Kidney (tissue), 13 donors: ENCODE measurements at regions not wholly inside any gene's neighbourhood (a gene's known extent, or its start where the extent isn't known, plus 50 kb on each side); places are given as distances from the start of the nearest gene placed in this dataset.
"Not testable (repeated sequence)": the region's sequence is repeated elsewhere in the genome, so short reads cannot be mapped to it uniquely, and the experiment has no call there.

Experiments used
- DNase-seq, 5 donors: peaks; one replicate each; pipeline ENCODE4 v3.0.0-alpha.2; 2013 to 2020
- FAIRE-seq: peaks from 2 replicates; lab custom pipeline; 2012; peaks lifted over from hg19 to GRCh38; lab: Jason Lieb, UNC
- H3K27ac ChIP-seq, 2 donors: one replicate each; pipeline ENCODE4 v1.7.0; 2013; ENCODE audit warnings: low read depth in 2 of 2, low read length in 2 of 2, inconsistent platforms in 1 of 2
- H3K27me3 ChIP-seq: one replicate; pipeline ENCODE4 v1.7.1; 2013; ENCODE audit warnings: low read length, inconsistent platforms; ENCODE audit not compliant: control insufficient read depth, insufficient read depth
- H3K36me3 ChIP-seq, 3 donors: one replicate each; pipeline versions ENCODE4 v1.7.0 to v1.7.1; 2013; ENCODE audit warnings: low read length in 3 of 3, control low read depth in 1 of 3, inconsistent platforms in 1 of 3; ENCODE audit not compliant: insufficient read depth in 3 of 3, control insufficient read depth in 2 of 3
- H3K4me1 ChIP-seq, 3 donors: one replicate each; pipeline versions ENCODE4 v1.7.0 to v1.7.1; 2013; ENCODE audit warnings: low read length in 3 of 3, inconsistent platforms in 1 of 3, low read depth in 1 of 3; ENCODE audit not compliant: control insufficient read depth in 2 of 3, insufficient read depth in 2 of 3
- H3K4me3 ChIP-seq, 3 donors: one replicate each; pipeline versions ENCODE4 v1.7.0 to v1.8.1; 2013; ENCODE audit warnings: low read length in 3 of 3, control low read depth in 1 of 3, inconsistent platforms in 1 of 3
- H3K9ac ChIP-seq, 3 donors: one replicate each; pipeline versions ENCODE4 v1.7.0 to v1.7.1; 2013; ENCODE audit warnings: low read length in 3 of 3, control low read depth in 1 of 3, inconsistent platforms in 1 of 3
- H3K9me3 ChIP-seq, 3 donors: one replicate each; pipeline versions ENCODE4 v1.7.0 to v1.7.1; 2013; ENCODE audit warnings: low read length in 3 of 3, control low read depth in 1 of 3, inconsistent platforms in 1 of 3; ENCODE audit not compliant: control insufficient read depth in 2 of 3, insufficient read depth in 1 of 3
- CTCF ChIP-seq: IDR thresholded peaks from 3 replicates; pipeline ENCODE4 v1.5.1; 2012; ENCODE audit warnings: mild to moderate bottlenecking, moderate library complexity, borderline replicate concordance; ENCODE audit not compliant: insufficient read depth; ENCODE audit errors: extremely low read depth
- intact Hi-C: fragments of 100-400 bp; cut with DNase I; formaldehyde crosslinking; loops from one replicate; pipeline ENCODE4 v1.11.1; 2022
- donor health status: control.
- donor health status: control.
- donor health status: control.
- donor health status: control.
- donor health status: control.
- donor health status: DM: yes; HTN: yes; CAD: no.
- donor health status: Normal renal cell carcinoma (clear cell type).

GRCh38 chr6:49118478-49118877, 344.6 kb downstream of the MMUT start:
- FAIRE-seq (no peak), DNase-seq (no peak)
- TF ChIP-seq CTCF = no peak
- Histone ChIP-seq H3K27ac (no peak overlapping the region), H3K9ac (no peak overlapping the region), H3K27me3 (no peaks in the 10 kb centered on the region), H3K4me3 (no peak overlapping the region), H3K9me3 (no peaks in the 10 kb centered on the region), H3K4me1 (no peaks in the 10 kb centered on the region), H3K36me3 (no peaks in the 10 kb centered on the region)
- intact Hi-C loops = no loop called here

GRCh38 chr6:49110916-49111315, 352.1 kb downstream of the MMUT start:
- Histone ChIP-seq H3K27me3 (no peaks in the 10 kb centered on the region), H3K9ac (no peak overlapping the region), H3K36me3 (no peaks in the 10 kb centered on the region), H3K27ac (no peak overlapping the region), H3K4me1 (no peaks in the 10 kb centered on the region), H3K9me3 (no peaks in the 10 kb centered on the region), H3K4me3 (no peak overlapping the region)
- intact Hi-C loops = no loop called here
- FAIRE-seq (no peak), DNase-seq (peak in 1 of 5 donors; percentile 5)
- no peak for TF ChIP-seq CTCF

GRCh38 chr6:49097664-49098063, 365.4 kb downstream of the MMUT start:
- intact Hi-C loops, H3K4me1 ChIP-seq, FAIRE-seq, H3K27me3 ChIP-seq, H3K9me3 ChIP-seq, DNase-seq, H3K4me3 ChIP-seq, H3K27ac ChIP-seq, H3K9ac ChIP-seq, H3K36me3 ChIP-seq: not testable (repeated sequence)

- intact Hi-C loops = no loop called here
Observed at GRCh38 chr6:49097116-49097515, 365.9 kb downstream of the MMUT start.

More at GRCh38 chr6:49097116-49097515, 365.9 kb downstream of the MMUT start:
- Histone ChIP-seq H3K9ac (no peak overlapping the region), H3K9me3 (no peaks in the 10 kb centered on the region), H3K27me3 (no peaks in the 10 kb centered on the region), H3K4me3 (no peak overlapping the region), H3K36me3 (no peaks in the 10 kb centered on the region), H3K4me1 (no peaks in the 10 kb centered on the region), H3K27ac (no peak overlapping the region)
- FAIRE-seq (no peak), DNase-seq (no peak)
- no peak for TF ChIP-seq CTCF
